ENCODE measurements at regions not wholly inside any gene's neighbourhood (a gene's known extent, or its start where the extent isn't known, plus 50 kb on each side); places are given as distances from the start of the nearest gene placed in this dataset.

- no peak for DNase-seq (ENCODE audit: extremely low read depth, low read depth)
Observed at GRCh38 chr3:72295276-72295961, 510.5 kb upstream of the PROK2 start.

GRCh38 chr3:72290859-72291638 lies 506.1 kb upstream of the PROK2 start:
- no peak for DNase-seq (ENCODE audit: extremely low read depth, low read depth)

DNA sequence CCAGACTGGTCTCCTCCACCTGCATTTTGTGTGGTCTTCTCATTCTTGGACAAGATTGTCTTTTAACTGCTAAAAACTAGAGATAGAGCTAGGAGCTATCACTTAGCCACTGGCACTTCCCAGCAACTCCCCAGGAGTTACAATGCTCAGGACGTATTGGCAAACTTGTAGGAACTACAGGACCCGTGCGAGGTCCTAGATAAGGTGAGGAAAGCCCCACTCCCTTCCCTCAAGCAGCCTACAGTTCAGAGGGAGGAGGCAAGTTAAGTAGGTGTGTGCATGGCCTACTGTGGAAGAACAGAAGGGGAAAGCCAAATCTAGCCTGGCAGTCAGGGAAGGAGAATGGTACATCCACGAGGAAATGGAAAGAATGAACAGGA lies 504.7 kb upstream of the PROK2 start:
- no peak for DNase-seq (ENCODE audit: extremely low read depth, low read depth)

DNA sequence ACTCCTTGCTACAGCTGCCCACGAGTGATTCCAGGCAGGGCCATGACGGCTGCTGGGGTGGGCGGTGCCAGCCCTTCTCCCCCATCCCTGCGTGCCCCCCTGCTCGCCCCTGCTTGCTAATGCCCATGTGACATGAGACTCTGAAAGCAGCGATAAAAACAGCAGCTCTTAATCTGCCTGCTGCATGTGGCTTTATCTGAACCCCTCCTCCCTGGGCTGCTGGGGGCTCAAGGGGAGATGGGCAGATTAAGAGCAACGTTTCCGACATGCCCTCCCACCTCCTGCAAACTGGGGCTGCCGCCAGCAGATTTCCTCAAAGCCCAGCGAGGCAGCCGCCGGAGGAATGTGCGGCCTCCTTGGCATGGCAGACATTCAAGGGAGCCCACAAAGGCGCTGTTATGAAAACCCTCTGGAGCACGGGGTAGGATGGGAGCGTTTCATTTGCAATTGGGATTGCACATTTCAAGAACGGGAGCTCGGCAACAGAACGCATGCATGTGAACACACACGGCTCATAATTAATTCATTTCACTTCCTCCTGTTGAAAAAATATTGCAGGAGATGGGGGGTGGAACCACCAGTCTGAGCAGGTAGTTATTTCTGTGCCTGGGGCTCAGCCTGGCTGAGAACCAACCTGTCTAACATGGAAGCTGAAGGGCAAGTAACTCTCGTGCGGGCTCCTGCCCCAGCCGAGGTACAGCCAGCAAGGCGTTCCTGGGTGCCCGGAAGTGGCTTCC lies 504.2 kb upstream of the PROK2 start:
- DNase-seq (ENCODE audit: extremely low read depth, low read depth): no peak

DNA sequence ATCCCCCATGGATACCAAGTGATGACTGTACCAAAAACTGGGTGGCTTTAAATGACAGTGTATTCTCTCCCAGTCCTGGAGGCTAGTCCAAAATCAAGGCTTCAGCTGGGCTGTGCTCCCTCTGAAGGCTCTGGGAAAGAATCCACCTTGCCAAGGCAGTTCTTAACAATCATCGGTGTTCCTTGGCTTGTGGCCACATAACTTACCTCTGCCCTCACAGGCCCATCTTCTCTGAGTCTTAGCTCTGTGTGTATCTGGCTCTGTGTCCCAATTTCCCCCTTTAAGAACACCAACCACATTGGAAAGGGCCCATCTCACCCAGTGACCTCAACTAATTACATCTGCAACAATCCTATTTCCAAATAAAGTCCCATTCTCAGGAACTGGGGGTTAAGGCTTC lies 503.0 kb upstream of the PROK2 start:
- DNase-seq (ENCODE audit: extremely low read depth, low read depth): no peak

GRCh38 chr3:72285502-72285901 lies 500.6 kb upstream of the PROK2 start:
- DNase-seq (ENCODE audit: extremely low read depth, low read depth): no peak

- DNase-seq (ENCODE audit: extremely low read depth, low read depth): no peak
Observed at GRCh38 chr3:72284471-72284870, 499.5 kb upstream of the PROK2 start.

DNA sequence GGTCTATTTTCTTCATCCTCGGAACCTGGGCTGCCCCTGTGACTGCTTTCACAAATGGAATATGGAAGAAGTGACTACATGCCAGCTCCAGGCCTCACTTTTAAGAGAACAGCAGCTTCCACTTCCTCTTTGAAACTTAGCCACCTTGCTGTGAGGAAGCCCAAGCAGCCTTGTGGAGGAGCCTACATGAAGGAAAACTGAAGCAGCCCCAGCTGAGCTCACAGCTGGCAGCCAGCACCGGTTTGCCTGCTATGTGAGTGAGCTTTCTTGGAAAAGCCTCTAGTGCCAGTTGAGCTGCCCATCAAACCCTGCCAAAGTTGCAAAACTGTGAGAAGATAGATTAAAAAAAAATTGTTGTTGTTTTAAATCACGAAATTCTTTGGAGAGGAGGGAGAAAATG lies 498.0 kb upstream of the PROK2 start:
- DNase-seq (ENCODE audit: extremely low read depth, low read depth): no peak

- DNase-seq (ENCODE audit: extremely low read depth, low read depth): no peak
Observed at GRCh38 chr3:72281551-72281950, 496.6 kb upstream of the PROK2 start.

- no peak for DNase-seq (ENCODE audit: extremely low read depth, low read depth)
Observed at GRCh38 chr3:72280876-72281275, 495.9 kb upstream of the PROK2 start.

DNA sequence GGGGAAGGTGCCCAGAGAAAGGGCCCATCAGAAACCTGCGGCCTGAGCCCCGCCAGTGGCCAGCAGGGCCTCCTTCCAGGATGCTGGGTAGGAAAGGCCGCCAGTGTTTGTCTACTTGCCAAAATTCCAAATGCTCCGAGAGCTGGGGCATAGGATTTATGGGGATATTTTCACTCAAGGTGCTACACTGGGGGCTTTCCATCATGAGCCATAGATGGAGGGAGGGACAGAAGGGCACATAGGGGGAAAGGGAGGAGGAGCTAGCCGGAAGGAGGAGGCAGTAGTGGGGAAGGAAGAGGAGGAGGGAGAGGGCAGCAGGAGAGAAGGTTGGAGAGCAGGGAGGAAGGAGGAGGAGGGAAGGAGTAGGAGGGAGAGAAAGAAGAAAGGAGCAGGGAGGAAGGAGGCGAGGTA lies 494.7 kb upstream of the PROK2 start:
- no peak for DNase-seq (ENCODE audit: extremely low read depth, low read depth)

DNA sequence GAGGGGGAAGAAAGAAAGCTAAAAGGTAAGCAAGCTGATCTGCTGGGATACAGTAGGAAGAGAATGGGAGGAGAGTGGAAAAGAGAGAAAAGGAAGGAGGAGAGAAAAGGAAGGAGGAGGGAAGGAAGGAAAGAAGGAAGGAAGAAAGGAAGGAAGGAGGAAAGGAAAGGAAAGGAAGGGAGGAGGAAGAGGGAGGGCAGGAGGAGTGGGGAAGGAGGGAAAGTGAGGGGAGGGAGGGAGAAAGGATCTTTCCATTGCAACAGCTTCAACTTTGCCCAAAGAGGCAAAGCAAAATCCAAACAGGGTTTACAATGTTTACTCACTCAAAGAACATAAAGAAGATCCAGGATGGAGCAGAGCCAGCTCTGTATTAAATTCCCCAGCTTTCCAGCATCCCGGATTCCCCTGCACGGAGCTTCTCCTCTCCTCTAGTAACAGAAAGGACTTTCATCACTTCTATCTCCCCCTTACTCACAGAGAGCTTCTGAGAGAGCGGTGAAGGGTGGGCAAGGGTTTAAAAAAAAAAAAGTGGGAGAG lies 494.2 kb upstream of the PROK2 start:
- no peak for DNase-seq (ENCODE audit: extremely low read depth, low read depth)

- no peak for DNase-seq (ENCODE audit: extremely low read depth, low read depth)
Observed at GRCh38 chr3:72278349-72279067, 493.6 kb upstream of the PROK2 start.

GRCh38 chr3:72277710-72278109 lies 492.8 kb upstream of the PROK2 start:
- no peak for DNase-seq (ENCODE audit: extremely low read depth, low read depth)

DNA sequence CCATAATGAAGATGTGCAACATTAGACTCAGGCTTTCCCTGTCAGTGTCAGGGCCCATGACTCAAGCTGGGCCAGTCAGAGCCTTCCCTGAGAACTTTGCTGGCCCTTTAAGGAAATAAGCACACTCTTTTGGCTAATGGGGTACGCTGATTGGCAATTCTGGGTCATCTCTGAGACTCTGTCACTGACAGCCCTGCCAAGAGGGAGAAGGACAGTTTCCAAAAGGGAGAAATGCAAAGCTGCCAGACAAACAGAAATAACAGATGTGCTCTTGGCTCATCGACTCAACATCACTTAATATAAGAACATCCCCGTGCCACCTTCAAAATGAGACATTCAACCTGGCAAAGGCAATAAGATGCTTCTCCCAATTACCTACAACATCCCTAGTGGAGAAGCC lies 491.9 kb upstream of the PROK2 start:
- no peak for DNase-seq (ENCODE audit: extremely low read depth, low read depth)

DNA sequence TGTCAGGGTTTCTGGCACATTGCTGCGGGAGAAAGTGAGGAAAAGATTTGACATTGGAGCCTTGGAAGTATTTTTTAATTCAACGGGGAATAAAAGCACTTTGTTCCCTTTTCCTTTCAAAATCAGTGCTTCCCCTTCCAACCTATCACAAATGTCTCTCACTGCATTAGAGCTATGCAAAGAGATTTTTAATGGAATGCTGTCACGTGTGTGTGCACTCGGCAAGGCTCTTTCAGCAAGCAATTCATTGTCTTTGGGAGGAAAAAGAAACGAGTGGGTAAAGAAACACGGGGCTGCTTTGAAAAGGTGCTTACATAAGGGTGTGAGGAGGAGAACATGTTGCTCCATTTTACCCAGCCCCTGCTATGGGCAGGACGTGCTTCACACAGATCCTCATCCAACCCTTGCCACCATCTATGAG lies 490.4 kb upstream of the PROK2 start:
- DNase-seq (ENCODE audit: extremely low read depth, low read depth): no peak

DNA sequence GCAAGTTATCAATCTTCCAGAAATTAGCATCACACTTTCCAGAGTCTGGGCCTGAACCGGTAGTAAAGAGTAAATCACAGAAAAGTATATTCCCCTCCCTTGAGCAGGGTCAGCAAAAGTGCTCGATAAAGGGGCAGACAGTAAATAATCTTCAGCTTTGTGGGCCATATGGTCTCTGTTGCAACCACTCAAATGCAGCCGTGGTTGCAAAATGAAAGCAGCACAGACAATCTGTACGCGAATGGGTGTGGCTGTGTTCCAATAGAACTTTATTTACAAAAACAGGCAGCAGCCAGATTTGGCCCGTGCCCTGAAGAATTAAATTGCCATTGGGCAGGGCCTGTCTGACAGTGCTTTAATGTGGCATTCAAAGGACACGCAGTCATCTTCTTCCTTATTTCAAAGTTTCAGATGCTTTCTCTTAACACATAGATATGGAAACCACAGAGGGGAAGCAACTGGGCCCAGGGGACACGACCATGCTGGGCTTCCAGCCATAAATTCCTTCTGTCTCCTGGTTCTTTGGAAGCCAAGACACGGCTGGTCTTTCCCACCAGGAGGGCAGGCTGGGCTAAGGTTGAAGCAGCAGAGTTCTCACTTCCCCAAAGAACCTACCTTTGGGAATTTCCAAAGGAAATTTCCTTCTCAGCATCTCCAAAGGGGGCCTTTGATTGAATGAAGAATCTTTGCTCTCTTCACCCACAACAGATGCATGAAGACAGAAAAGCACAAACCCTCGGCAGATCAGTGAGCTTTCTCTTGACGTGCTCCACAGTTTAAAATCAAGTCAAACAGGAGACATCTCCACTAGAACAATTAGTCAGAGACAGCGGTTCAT lies 489.8 kb upstream of the PROK2 start:
- DNase-seq (ENCODE audit: extremely low read depth, low read depth): peak; percentile 24

- DNase-seq (ENCODE audit: extremely low read depth, low read depth): no peak
Observed at GRCh38 chr3:72273615-72274014, 488.7 kb upstream of the PROK2 start.

DNA sequence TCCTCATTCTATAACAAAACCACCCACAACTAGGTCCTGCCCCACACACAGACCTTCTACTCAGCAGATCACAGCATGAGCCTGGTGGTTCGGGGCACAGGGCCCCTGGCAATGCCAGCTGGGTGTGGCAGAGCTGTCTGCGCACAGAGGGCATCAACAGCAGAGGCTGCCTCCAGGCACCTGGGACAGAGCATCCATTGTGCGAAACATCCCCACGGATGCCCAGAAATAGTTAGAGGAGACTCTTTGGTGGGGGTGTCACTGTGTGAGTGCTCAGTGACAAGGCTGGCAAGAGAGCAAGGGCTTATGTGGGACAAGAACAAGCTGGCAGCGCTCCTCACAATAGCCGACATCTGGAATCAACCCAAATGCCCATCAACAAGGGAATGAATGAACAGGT lies 487.4 kb upstream of the PROK2 start:
- no peak for DNase-seq (ENCODE audit: extremely low read depth, low read depth)

GRCh38 chr3:72271923-72272322 lies 487.0 kb upstream of the PROK2 start:
- DNase-seq (ENCODE audit: extremely low read depth, low read depth): no peak

All from NCI-H460 (cell line).